ENCODE measurements at regions not wholly inside any gene's neighbourhood (a gene's known extent, or its start where the extent isn't known, plus 50 kb on each side); places are given as distances from the start of the nearest gene placed in this dataset.

DNA sequence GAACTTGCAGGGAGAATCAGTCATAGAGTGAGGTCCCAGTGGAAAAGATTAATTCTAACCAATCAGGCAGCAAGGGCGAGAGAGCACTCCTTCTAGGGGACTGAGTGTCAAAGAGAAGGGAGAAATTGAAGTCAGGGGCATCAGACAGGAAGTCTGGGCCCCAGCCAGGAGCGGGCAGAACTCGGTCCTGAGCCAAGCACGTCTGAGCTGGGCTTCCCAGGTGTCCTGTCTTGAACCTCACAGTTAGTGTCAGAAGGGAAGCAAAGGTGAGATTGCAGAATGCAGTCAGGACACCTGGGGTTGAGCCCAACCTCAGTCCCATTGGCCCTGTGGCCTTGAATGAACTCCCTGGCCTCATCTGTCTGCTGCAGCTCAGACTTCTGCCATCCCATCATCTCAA is 220.9 kb downstream of the SMAD2 start:
- TF ChIP-seq CEBPB (IDR thresholded peaks at IDR 0.05) (no peak), HDAC2 (IDR thresholded peaks at IDR 0.05) (no peak), JUN (IDR thresholded peaks at IDR 0.05) (no peak), SMC3 (IDR thresholded peaks at IDR 0.05) (no peak), ZC3H11A (IDR thresholded peaks at IDR 0.05) (no peak), CHD2 (IDR thresholded peaks at IDR 0.05; ENCODE audit: low read length, partially characterized antibody) (no peak), EP300 (IDR thresholded peaks at IDR 0.05) (no peak), KDM1A (IDR thresholded peaks at IDR 0.05; ENCODE audit: low read depth) (no peak), POLR2A (IDR thresholded peaks at IDR 0.05; ENCODE audit: low read length) (no peak), RNF2 (IDR thresholded peaks at IDR 0.05; ENCODE audit: borderline replicate concordance, low read depth) (no peak)
- TF ChIP-seq, protein P1, sequence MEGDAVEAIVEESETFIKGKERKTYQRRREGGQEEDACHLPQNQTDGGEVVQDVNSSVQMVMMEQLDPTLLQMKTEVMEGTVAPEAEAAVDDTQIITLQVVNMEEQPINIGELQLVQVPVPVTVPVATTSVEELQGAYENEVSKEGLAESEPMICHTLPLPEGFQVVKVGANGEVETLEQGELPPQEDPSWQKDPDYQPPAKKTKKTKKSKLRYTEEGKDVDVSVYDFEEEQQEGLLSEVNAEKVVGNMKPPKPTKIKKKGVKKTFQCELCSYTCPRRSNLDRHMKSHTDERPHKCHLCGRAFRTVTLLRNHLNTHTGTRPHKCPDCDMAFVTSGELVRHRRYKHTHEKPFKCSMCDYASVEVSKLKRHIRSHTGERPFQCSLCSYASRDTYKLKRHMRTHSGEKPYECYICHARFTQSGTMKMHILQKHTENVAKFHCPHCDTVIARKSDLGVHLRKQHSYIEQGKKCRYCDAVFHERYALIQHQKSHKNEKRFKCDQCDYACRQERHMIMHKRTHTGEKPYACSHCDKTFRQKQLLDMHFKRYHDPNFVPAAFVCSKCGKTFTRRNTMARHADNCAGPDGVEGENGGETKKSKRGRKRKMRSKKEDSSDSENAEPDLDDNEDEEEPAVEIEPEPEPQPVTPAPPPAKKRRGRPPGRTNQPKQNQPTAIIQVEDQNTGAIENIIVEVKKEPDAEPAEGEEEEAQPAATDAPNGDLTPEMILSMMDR (IDR thresholded peaks at IDR 0.05), result no peak
- TF ChIP-seq, protein P2, sequence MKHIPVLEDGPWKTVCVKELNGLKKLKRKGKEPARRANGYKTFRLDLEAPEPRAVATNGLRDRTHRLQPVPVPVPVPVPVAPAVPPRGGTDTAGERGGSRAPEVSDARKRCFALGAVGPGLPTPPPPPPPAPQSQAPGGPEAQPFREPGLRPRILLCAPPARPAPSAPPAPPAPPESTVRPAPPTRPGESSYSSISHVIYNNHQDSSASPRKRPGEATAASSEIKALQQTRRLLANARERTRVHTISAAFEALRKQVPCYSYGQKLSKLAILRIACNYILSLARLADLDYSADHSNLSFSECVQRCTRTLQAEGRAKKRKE (CRISPR knock-in tag; IDR thresholded peaks at IDR 0.05; ENCODE audit: low read depth), result no peak
- TF ChIP-seq, protein P3, sequence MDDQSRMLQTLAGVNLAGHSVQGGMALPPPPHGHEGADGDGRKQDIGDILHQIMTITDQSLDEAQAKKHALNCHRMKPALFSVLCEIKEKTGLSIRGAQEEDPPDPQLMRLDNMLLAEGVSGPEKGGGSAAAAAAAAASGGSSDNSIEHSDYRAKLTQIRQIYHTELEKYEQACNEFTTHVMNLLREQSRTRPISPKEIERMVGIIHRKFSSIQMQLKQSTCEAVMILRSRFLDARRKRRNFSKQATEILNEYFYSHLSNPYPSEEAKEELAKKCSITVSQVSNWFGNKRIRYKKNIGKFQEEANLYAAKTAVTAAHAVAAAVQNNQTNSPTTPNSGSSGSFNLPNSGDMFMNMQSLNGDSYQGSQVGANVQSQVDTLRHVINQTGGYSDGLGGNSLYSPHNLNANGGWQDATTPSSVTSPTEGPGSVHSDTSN (IDR thresholded peaks at IDR 0.05), result no peak
- TF ChIP-seq, protein P4, sequence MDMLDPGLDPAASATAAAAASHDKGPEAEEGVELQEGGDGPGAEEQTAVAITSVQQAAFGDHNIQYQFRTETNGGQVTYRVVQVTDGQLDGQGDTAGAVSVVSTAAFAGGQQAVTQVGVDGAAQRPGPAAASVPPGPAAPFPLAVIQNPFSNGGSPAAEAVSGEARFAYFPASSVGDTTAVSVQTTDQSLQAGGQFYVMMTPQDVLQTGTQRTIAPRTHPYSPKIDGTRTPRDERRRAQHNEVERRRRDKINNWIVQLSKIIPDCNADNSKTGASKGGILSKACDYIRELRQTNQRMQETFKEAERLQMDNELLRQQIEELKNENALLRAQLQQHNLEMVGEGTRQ (IDR thresholded peaks at IDR 0.05), result no peak

Measured in A549 (cell line).